Muscle of leg (tissue), 3 donors: ENCODE measurements at regions not wholly inside any gene's neighbourhood (a gene's known extent, or its start where the extent isn't known, plus 50 kb on each side); places are given as distances from the start of the nearest gene placed in this dataset.
"Not testable (repeated sequence)": the region's sequence is repeated elsewhere in the genome, so short reads cannot be mapped to it uniquely, and the experiment has no call there.

Experiments
- DNase-seq: peaks from one replicate; pipeline ENCODE4 v3.0.0; 2013
- H3K27ac ChIP-seq: one replicate; pipeline ENCODE4 v1.5.1; 2013; ENCODE audit warnings: mild to moderate bottlenecking, low read length, control low read depth
- H3K27me3 ChIP-seq: one replicate; pipeline ENCODE4 v1.6.1; 2013; ENCODE audit warnings: low read length; ENCODE audit not compliant: control insufficient read depth, insufficient read depth
- H3K36me3 ChIP-seq: one replicate; pipeline ENCODE4 v1.6.1; 2013; ENCODE audit warnings: low read length; ENCODE audit not compliant: control insufficient read depth, insufficient read depth
- H3K4me1 ChIP-seq: one replicate; pipeline ENCODE4 v1.6.1; 2013; ENCODE audit warnings: low read length; ENCODE audit not compliant: control insufficient read depth, insufficient read depth
- H3K4me3 ChIP-seq: one replicate; pipeline ENCODE4 v1.5.1; 2013; ENCODE audit warnings: low read length, control low read depth
- H3K9me3 ChIP-seq: replicated peaks from 2 replicates; pipeline ENCODE4 v1.6.1; 2013; ENCODE audit warnings: low read depth, low read length; ENCODE audit not compliant: control insufficient read depth
- WGBS: methylation state at CpG from one replicate; pipeline ENCODE4 v1.1.5; 2013; ENCODE audit warnings: missing lambda C conversion rate; ENCODE audit not compliant: insufficient coverage; 5-methylcytosine and 5-hydroxymethylcytosine counted together

- not testable (repeated sequence) for H3K27ac ChIP-seq, H3K4me3 ChIP-seq, DNase-seq, H3K9me3 ChIP-seq, H3K36me3 ChIP-seq, H3K4me1 ChIP-seq, H3K27me3 ChIP-seq
- WGBS, result no CpG with 5 or more reads among the region's 53 CpGs
Measured at GRCh38 chr1:120232834-120233660, 56.7 kb upstream of the SEC22B start.

GRCh38 chr1:120229835-120230234 lies 53.5 kb upstream of the SEC22B start:
- not testable (repeated sequence) for H3K27ac ChIP-seq, H3K9me3 ChIP-seq, H3K4me3 ChIP-seq

More at GRCh38 chr1:120229835-120230234, 53.5 kb upstream of the SEC22B start:
- not testable (repeated sequence) for H3K27me3 ChIP-seq, H3K36me3 ChIP-seq, H3K4me1 ChIP-seq, DNase-seq
- WGBS, result no CpG with 5 or more reads among the region's 1 CpG
